ENCODE measurements at regions not wholly inside any gene's neighbourhood (a gene's known extent, or its start where the extent isn't known, plus 50 kb on each side); places are given as distances from the start of the nearest gene placed in this dataset.

- Mint-ChIP-seq H3K9me3 (no peaks in the 10 kb centered on the region), H3K27ac (no peak overlapping the region), H3K27me3 (peaks cover 6% of the 10 kb centered on the region), H3K4me1 (peaks cover 0 to 2% (median 0%) of the 10 kb centered on the region in 3 donors), H3K4me3 (no peak overlapping the region), H3K36me3 (peaks cover 1% of the 10 kb centered on the region)
Observed at GRCh38 chr13:111458001-111458531, 137.6 kb downstream of the TEX29 start.

DNA sequence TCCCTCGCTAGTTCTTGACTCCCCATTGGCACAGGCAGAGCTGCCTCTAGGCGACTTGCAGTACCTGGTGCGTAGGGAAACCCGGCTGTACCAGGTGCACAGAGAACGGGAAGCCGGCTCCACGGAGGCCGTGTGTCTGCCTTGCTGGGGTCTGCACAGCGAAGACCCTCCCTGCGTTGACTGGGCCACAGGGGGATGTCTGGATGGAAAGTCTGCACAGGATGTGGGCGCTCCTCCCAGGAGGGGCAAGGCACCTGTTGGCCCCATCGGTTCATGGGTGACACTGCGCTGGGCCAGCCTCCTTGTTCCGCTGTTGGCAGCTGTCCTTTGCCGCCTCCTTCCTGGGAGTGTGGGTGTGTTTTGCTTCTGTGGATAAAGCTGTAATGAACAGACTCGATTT is 138.3 kb downstream of the TEX29 start:
- H3K4me3 Mint-ChIP-seq = no peak overlapping the region
- no peaks in the 10 kb centered on the region for H3K9me3 Mint-ChIP-seq
- peaks cover 0 to 2% (median 0%) of the 10 kb centered on the region in 3 donors for H3K4me1 Mint-ChIP-seq
- H3K36me3 Mint-ChIP-seq = peaks cover 1% of the 10 kb centered on the region
- no peak overlapping the region for H3K27ac Mint-ChIP-seq
- H3K27me3 Mint-ChIP-seq = peaks cover 9% of the 10 kb centered on the region

DNA sequence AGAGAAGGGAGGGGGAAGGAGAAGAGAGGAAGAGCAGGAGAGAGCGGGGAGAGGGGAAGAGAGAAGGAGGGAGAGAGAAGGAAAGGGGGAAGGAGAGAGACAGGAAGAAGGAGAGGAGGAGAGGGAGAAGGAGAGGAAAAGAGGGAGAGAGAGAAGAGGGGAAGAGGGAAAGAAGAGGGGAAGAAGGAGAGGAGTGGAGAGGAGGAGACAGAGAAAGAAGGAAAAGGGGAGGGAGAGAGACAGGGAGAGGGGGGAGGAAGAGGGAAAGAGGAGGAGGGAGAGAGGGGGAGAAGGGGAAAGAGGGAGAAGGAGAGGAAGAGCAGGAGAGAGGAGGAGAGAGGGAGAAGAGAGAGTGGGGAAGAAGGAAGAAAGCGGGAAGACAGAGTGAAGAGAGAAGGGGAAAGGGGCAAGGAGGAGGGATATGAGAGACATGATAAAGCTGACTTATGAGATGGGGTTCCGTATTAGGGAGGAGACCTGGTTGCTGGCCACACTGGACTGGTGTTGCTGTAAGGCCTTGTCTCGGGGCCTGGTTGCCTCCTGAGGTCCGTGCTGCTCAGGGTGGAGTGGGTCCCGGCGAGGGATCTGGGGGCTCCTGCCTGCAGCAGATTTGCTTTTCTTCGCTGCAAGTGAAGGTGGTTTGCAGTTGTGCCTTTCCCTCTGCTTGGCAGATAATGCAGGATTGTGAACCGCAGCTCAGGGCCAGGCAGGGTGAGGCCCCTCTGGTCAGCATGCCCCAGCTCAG is 139.5 kb downstream of the TEX29 start:
- no peaks in the 10 kb centered on the region for H3K9me3 Mint-ChIP-seq
- H3K27ac Mint-ChIP-seq = no peak overlapping the region
- H3K36me3 Mint-ChIP-seq = peaks cover 1% of the 10 kb centered on the region
- H3K4me3 Mint-ChIP-seq = no peak overlapping the region
- peaks cover 0 to 2% (median 0%) of the 10 kb centered on the region in 3 donors for H3K4me1 Mint-ChIP-seq
- H3K27me3 Mint-ChIP-seq = peaks cover 10% of the 10 kb centered on the region

DNA sequence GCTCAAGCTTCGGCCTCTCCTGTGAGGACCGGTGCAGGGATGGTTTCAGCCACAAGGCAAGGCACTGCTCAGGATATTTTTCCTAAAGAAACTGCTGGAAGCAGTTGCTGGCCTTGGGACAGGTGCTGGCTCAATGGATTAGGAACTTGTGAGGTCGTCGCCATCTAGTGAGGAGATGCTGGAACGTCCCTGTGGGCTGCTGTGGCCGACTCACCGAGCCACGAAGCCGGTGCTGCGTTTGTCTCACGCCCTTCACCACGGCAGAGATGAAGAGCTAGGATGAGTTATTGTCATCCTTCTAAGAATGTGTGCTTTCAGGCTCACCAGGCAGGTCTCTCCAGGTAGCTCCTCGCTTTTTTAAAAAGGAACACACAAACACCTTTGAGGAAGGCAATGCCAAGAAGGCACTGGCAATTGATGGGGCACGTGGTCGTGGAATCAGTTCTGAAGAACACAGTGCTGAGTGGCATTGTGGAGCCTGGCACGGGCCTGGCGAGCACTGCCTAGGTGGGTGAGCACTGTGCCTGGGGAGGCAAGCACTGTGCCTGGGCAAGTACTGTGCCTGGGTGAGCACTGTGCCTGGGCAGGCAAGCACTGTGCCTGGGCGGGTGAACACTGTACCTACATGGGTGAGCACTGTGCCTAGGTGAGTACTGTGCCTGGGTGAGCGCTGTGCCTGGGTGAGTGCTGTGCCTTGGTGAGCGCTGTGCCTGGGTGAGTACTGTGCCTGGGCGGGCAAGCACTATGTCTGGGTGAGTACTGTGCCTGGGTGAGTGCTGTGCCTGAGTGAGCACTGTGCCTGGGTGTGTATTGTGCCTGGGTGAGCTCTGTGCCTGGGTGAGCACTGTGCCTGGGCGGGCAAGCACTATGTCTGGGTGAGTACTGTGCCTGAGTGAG is 140.4 kb downstream of the TEX29 start:
- Mint-ChIP-seq H3K36me3 (peaks cover 1% of the 10 kb centered on the region), H3K4me3 (no peak overlapping the region), H3K4me1 (peaks cover 0 to 2% (median 0%) of the 10 kb centered on the region in 3 donors), H3K27me3 (peaks cover 11% of the 10 kb centered on the region), H3K9me3 (no peaks in the 10 kb centered on the region), H3K27ac (no peak overlapping the region)

DNA sequence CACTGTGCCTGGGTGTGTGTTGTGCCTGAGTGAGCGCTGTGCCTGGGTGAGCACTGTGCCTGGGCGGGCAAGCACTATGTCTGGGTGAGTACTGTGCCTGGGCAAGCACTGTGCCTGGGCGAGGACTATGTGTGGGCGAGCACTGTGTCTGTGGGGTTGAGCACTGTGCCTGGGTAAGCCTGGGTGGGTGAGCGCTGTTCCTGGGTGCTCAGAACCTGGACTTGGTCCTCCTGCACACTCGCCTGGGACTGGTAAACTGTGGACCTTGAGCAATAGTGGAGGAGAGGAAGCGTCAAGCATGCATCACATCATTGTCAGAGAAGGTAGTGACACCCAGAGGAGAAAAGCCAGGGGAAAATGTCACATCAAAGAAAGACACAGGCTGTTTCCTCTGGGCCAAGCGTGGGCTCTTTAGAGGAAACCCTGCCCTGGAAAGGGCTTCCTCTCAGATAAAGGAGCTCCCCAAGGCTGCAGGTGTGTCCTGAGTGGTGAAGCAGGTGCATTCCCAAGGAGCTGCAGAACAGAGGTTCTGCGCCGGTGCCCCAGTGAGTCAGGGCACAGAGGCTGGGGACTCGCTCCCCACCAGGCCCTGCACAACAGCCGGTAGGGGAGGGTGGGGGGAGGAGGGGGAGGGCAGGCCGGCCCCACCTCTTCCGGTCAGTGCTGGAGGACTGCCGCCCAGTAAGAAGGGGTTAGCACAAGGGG is 141.2 kb downstream of the TEX29 start:
- Mint-ChIP-seq H3K36me3 (peaks cover 1% of the 10 kb centered on the region), H3K27me3 (peaks cover 13% of the 10 kb centered on the region), H3K9me3 (no peaks in the 10 kb centered on the region), H3K4me1 (peaks cover 0 to 2% (median 0%) of the 10 kb centered on the region in 3 donors), H3K27ac (no peak overlapping the region), H3K4me3 (no peak overlapping the region)

DNA sequence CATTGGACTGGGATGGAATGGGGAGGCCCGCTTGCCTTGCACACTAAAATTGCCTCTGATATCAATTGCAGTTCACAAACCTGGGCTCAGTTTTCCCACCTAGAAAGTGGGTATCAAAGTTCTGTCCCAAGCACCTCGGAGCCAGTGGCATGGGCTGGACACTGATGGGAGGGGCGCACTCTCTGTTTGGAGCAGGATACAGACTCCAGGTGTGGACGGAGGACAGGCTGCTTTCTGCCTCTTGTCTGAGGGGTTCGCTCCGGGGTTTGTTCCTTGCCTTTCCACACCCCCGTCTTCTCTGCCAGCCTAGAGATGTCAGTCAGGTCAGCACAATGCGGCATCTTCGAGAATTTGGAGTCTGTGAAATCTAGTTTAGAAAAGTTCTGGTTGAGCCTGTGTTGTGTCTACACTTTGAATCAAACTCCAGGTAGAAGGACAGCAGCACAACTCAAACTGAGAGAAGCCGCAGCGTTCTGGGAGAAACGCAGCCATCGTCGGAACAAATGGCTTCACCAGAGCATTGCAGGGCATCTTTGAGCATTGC is 141.9 kb downstream of the TEX29 start:
- Mint-ChIP-seq H3K9me3 (no peaks in the 10 kb centered on the region), H3K27ac (no peak overlapping the region), H3K4me3 (no peak overlapping the region), H3K4me1 (peaks cover 0 to 2% (median 0%) of the 10 kb centered on the region in 3 donors), H3K36me3 (peaks cover 1% of the 10 kb centered on the region), H3K27me3 (peaks cover 13% of the 10 kb centered on the region)

DNA sequence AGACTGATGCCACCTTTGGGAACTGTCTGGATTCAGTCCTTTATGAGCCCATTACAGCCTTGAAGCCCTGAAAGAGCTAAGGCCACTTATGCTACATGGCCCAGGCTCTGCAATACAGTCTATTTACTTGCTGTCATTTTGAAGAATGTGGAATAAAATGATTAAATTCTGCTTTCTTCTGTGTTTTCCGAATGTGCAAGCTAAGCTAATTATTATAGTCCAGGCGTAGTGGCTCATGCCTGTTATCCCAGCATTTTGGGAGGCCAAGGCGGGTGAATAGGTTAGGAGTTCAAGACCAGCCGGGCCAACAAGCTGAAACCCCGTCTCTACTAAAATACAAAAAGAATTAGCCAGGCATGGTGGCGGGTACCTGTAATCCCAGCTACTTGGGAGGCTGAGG is 142.5 kb downstream of the TEX29 start:
- Mint-ChIP-seq H3K4me3 (no peak overlapping the region), H3K36me3 (peaks cover under 1% of the 10 kb centered on the region), H3K4me1 (peaks cover 0 to 2% (median 0%) of the 10 kb centered on the region in 3 donors), H3K27me3 (peaks cover 13% of the 10 kb centered on the region), H3K9me3 (no peaks in the 10 kb centered on the region), H3K27ac (no peak overlapping the region)

DNA sequence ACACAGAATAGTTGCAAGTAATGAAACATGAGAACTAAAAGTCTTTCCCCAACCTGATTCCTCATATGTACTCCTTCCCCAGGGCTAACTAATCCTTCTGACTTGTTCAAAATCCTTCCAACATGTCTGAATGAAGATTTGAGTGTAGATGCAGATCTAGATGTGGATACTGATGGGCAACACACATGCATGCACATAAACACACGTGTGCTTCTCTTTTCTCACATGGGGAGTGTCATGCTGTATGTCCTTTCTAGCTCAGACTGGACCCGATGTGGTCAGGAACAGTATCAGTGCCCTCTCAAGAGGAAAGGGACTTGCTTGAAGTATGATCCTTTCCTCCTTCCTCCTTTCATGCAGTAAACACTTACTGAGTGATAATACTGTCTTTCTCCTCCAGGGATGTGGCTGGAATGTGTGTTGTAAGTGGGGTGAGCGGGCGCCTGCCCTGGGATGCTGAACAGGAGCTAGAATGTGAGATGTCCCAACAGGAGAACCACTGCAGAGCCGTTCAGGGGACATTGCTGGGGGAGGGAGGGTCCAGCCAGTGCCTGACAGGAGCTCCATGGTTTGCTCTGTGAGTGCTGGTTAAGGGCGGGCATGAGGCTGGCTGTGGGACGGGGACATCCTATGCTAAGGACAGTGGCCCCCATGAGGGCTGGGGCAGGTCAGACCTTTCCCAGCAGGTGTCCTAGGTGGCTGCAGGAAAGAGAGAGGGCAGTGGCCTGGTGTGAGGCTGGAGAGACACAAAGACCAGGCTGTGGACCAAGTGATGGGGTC is 146.9 kb downstream of the TEX29 start:
- Mint-ChIP-seq H3K9me3 (no peaks in the 10 kb centered on the region), H3K36me3 (no peaks in the 10 kb centered on the region), H3K4me1 (no peaks in the 10 kb centered on the region), H3K27me3 (peaks cover 10% of the 10 kb centered on the region), H3K4me3 (no peak overlapping the region), H3K27ac (no peak overlapping the region)

DNA sequence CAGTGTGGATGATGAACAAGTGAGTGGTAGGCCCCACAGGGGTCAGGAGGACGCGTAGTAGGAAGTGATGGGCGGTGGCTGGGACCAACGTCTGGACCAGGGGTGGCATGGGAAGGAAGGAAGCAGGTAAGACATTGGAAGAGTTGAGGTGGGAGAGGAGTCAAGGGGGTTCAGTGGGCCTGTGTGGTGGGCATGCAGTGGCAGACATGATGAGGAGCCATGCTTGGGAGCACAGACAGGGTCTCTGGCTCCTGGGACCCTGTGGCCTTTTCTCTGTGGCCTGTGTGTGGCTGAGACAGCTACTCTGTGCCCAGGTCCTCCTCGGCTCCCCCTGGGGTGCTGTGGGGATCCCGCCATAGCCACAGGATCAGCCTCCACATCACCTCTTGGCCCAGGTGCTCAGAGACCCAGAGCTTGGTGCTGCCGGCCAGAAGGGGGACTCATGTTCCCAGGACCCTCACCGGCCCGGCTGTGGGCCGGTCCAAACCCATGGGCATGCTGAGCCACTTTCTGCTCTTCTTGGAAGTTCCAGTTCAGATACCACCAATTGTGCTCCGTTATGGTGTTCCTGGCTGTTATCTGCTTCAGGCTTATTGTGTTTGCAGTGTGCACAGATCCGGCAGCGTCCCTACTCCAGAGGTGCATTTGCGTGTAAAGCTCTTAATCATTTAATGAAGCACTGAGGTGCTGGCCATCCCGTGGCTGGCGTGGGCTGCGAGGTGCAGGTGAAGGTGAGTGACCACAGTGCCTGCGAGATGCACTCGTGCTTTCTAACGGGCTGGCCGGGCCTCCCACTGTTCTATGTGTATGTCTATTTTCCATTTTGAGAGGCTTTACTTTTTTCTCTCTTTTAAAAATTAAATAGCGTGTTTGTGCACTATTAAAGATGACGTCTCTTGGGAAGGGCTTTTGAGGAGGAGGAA is 147.9 kb downstream of the TEX29 start:
- no peaks in the 10 kb centered on the region for H3K9me3 Mint-ChIP-seq
- H3K36me3 Mint-ChIP-seq = no peaks in the 10 kb centered on the region
- H3K4me1 Mint-ChIP-seq = no peaks in the 10 kb centered on the region
- no peak overlapping the region for H3K4me3 Mint-ChIP-seq
- peaks cover 7% of the 10 kb centered on the region for H3K27me3 Mint-ChIP-seq
- H3K27ac Mint-ChIP-seq = no peak overlapping the region

- H3K27me3 Mint-ChIP-seq = peaks cover 4% of the 10 kb centered on the region
- no peaks in the 10 kb centered on the region for H3K9me3 Mint-ChIP-seq
- no peaks in the 10 kb centered on the region for H3K4me1 Mint-ChIP-seq
- no peak overlapping the region for H3K27ac Mint-ChIP-seq
- H3K36me3 Mint-ChIP-seq = no peaks in the 10 kb centered on the region
- H3K4me3 Mint-ChIP-seq = no peak overlapping the region
Observed at GRCh38 chr13:111469450-111469849, 149.0 kb downstream of the TEX29 start.

DNA sequence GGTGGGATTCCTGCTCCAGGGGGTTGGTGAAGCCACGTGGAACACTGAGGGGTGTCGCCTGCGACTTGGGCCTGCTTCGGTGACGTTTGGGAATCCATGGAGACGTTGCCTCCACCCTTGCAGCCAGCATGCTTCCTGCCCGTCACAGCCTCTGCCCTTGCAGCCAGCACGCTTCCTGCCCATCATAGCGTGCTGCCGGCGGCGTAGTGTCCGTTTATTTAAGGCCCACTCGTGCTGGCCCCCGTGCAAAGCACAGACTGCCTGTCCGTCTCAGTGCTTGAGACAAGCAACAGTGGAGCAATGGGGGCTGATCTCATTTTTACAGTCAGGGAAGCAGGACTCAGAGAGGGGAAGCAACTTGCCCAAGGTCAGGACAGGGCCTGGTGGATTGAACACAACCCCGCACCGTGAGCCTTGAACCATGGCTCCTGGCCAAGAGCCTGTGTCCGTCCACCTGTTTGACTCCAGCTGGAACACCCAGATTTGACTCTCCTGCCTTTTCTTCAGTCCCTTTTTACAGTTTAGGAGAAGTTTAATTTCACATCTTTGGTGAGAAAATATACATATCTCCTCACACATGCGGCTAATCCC is 149.6 kb downstream of the TEX29 start:
- Mint-ChIP-seq H3K27ac (no peak overlapping the region), H3K27me3 (peaks cover 4% of the 10 kb centered on the region), H3K4me3 (no peak overlapping the region), H3K9me3 (no peaks in the 10 kb centered on the region), H3K36me3 (no peaks in the 10 kb centered on the region), H3K4me1 (no peaks in the 10 kb centered on the region)

DNA sequence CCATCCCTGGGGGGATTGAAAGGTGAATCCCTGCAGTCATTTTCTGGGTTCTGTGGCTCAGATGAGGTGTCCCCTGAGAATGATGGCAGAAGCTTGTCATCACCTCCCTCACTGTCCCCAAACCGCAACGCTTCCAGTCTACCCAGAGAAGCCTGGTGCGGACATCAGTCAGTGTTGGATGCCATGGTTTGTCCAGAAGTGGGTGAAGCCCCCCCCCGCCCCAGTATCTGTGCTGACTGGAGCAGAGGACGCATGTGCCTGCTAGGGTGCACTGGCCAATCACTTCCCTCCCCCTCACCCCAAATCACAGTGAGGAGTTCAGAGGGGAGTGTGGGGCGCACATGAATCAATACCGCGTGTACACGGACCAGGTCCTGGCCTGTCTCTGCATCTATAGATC is 150.5 kb downstream of the TEX29 start:
- H3K27me3 Mint-ChIP-seq = peaks cover 1% of the 10 kb centered on the region
- H3K36me3 Mint-ChIP-seq = no peaks in the 10 kb centered on the region
- H3K9me3 Mint-ChIP-seq = no peaks in the 10 kb centered on the region
- H3K27ac Mint-ChIP-seq = no peak overlapping the region
- no peak overlapping the region for H3K4me3 Mint-ChIP-seq
- no peaks in the 10 kb centered on the region for H3K4me1 Mint-ChIP-seq

DNA sequence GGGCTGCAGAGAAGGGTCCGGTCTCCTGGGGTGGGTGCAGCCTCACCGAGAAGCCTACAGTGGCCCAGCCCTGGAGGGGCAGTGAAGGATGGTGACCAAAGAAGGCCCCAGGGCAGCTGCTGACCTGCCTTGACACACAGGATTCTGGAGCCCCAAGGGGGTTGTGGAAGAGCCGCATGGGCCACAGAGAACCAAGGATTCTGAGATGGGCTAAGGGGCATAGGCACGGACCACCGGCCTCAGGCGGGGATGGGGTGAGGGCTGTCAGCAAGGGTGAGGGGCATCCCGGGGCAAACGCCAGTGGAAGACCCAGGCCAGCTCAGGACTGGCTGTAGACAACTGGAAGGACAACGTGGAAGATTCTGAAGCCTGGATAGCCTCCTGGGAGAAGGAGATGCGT is 151.6 kb downstream of the TEX29 start:
- Mint-ChIP-seq H3K4me3 (no peak overlapping the region), H3K27ac (no peak overlapping the region), H3K4me1 (no peaks in the 10 kb centered on the region), H3K27me3 (no peaks in the 10 kb centered on the region), H3K9me3 (no peaks in the 10 kb centered on the region), H3K36me3 (no peaks in the 10 kb centered on the region)
